Esophagus squamous epithelium (tissue), 5 donors: ENCODE measurements at regions not wholly inside any gene's neighbourhood (a gene's known extent, or its start where the extent isn't known, plus 50 kb on each side); places are given as distances from the start of the nearest gene placed in this dataset.

ENCODE experiments used
- DNase-seq: peaks from one replicate; lab custom pipeline; 2025; lab: John Stamatoyannopoulos, UW
- H3K27ac ChIP-seq, 4 donors: fragments of 200-600 bp; sonication (generic); one replicate each; pipeline ENCODE4 v1.5.1; 2016 to 2019; ENCODE audit warnings: mild to moderate bottlenecking in 1 of 4
- H3K27me3 ChIP-seq, 4 donors: fragments of 200-600 bp; sonication (generic); 1 replicate in 3 of 4; 2 replicates in 1 of 4; pipeline versions ENCODE4 v1.5.1 to v1.6.0; 2017 to 2021; ENCODE audit warnings: antibody characterized with exemption in 1 of 4
- H3K36me3 ChIP-seq, 3 donors: fragments of 200-600 bp; sonication (generic); one replicate each; pipeline ENCODE4 v1.5.1; 2016 to 2019
- H3K4me1 ChIP-seq, 3 donors: fragments of 200-600 bp; sonication (generic); one replicate each; pipeline ENCODE4 v1.5.1; 2017 to 2019
- H3K4me3 ChIP-seq, 4 donors: fragments of 200-600 bp; sonication (generic); 1 replicate in 3 of 4; 2 replicates in 1 of 4; pipeline ENCODE4 v1.5.1; 2016 to 2019; ENCODE audit warnings: mild to moderate bottlenecking in 2 of 4, moderate library complexity in 1 of 4
- H3K9me3 ChIP-seq, 3 donors: fragments of 200-600 bp; sonication (generic); one replicate each; pipeline ENCODE4 v1.5.1; 2016 to 2019
- POLR2A ChIP-seq, 4 donors: fragments of 450-650 bp; IDR thresholded peaks; one replicate each; pipeline ENCODE4 v1.6.1; 2017; ENCODE audit warnings: antibody characterized with exemption in 4 of 4, mild to moderate bottlenecking in 4 of 4, moderate library complexity in 3 of 4
- WGBS, 2 donors: methylation state at CpG; one replicate each; pipeline ENCODE4 v1.1.5; 2018; 5-methylcytosine and 5-hydroxymethylcytosine counted together
- intact Hi-C: fragments of 100-400 bp; cut with DNase I; formaldehyde crosslinking; loops from one replicate; pipeline ENCODE4 v1.15.0; 2022
- TF ChIP-seq, protein P1 (sequence below), 6 experiments: fragments of 450-650 bp in 4 of 6; fragments of 200-600 bp in 2 of 6; sonication (generic) in 2 of 6; IDR thresholded peaks; one replicate each; pipeline ENCODE4 v1.5.1; 2016 to 2019; ENCODE audit warnings: antibody characterized with exemption in 6 of 6, mild to moderate bottlenecking in 4 of 6, moderate library complexity in 4 of 6
- donor health status: DM: yes; HTN: yes; CAD: no.

DNA sequence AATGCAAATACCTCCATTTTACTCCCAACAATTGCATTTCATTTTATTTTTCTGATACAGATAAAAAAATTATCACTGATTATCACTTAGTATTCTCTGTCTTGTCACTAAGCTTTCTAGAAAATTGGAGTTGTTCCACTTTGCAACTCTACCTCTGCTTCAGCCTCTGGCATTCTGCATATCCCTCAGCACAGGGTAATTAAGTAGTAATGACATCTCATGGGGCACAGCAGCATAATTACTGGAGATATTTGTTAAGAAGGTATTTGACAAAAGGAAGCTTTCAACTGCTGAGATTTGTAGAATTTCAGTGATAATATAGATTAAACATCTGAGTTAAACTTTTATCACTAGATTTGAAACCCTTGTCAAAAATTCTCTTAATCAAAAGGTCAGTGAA is 446.2 kb downstream of the HTR1A start:
- Histone ChIP-seq H3K27me3 (no peaks in the 10 kb centered on the region), H3K4me1 (no peaks in the 10 kb centered on the region), H3K4me3 (no peak overlapping the region), H3K9me3 (no peaks in the 10 kb centered on the region), H3K27ac (no peak overlapping the region), H3K36me3 (no peaks in the 10 kb centered on the region)
- DNase-seq: no peak
- no peak for TF ChIP-seq POLR2A (IDR thresholded peaks at IDR 0.05)
- TF ChIP-seq, protein P1, sequence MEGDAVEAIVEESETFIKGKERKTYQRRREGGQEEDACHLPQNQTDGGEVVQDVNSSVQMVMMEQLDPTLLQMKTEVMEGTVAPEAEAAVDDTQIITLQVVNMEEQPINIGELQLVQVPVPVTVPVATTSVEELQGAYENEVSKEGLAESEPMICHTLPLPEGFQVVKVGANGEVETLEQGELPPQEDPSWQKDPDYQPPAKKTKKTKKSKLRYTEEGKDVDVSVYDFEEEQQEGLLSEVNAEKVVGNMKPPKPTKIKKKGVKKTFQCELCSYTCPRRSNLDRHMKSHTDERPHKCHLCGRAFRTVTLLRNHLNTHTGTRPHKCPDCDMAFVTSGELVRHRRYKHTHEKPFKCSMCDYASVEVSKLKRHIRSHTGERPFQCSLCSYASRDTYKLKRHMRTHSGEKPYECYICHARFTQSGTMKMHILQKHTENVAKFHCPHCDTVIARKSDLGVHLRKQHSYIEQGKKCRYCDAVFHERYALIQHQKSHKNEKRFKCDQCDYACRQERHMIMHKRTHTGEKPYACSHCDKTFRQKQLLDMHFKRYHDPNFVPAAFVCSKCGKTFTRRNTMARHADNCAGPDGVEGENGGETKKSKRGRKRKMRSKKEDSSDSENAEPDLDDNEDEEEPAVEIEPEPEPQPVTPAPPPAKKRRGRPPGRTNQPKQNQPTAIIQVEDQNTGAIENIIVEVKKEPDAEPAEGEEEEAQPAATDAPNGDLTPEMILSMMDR (IDR thresholded peaks at IDR 0.05): no peak
- intact Hi-C loops: no loop called here

DNA sequence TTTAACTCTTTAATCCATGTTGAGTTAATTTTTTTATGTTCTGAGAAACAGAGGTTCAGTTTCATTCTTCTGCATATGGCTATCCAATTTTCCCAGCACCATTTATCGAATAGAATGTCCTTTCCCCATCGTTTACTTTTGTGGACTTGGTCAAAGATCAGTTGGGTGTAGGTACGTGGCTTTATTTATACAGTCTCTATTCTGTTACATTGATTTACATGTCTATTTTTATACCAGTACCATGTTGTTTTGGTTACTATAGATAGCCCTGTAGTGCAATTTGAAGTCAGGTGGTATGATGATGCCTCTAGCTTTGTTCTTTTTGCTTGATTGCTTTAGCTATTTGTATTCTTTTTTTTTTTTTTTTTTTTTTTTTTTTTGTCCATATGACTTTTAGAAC is 462.0 kb downstream of the HTR1A start:
- DNase-seq: no peak

DNA sequence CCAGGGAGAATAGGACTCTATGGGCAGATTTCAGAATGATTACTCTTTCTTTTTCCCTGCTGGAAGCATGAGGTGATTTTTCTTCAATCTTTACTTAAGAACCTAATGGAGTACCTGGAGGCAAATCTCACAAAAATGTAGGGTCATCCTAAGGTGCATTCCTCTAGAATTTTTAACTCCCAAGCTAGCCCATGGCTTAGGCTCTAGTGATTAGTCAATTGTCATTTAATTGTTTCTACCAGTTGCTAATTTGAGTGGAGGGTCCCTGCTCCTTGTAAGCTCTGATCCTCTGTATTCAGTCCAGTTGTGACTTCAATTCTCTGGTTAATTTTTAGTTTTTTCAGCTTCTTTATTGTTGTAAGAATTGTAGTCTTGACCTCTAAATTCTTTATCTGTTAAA is 467.0 kb downstream of the HTR1A start:
- Histone ChIP-seq H3K36me3 (no peaks in the 10 kb centered on the region), H3K27ac (no peak overlapping the region), H3K4me1 (no peaks in the 10 kb centered on the region), H3K4me3 (no peak overlapping the region), H3K27me3 (no peaks in the 10 kb centered on the region), H3K9me3 (no peaks in the 10 kb centered on the region)
- DNase-seq: no peak
- intact Hi-C loops: no loop called here
- TF ChIP-seq, protein P1 (IDR thresholded peaks at IDR 0.05): no peak
- TF ChIP-seq POLR2A (IDR thresholded peaks at IDR 0.05): no peak

More for the DNA sequence above, 462.0 kb downstream of the HTR1A start:
- Histone ChIP-seq H3K4me1 (no peaks in the 10 kb centered on the region), H3K27ac (no peak overlapping the region), H3K36me3 (no peaks in the 10 kb centered on the region), H3K9me3 (no peaks in the 10 kb centered on the region), H3K4me3 (no peak overlapping the region), H3K27me3 (no peaks in the 10 kb centered on the region)
- WGBS, 2 donors: 39 to 47% methylated on average over 3 of the region's 3 CpGs
- no peak for TF ChIP-seq POLR2A (IDR thresholded peaks at IDR 0.05)
- TF ChIP-seq, protein P1 (IDR thresholded peaks at IDR 0.05): no peak
- intact Hi-C loops: no loop called here

DNA sequence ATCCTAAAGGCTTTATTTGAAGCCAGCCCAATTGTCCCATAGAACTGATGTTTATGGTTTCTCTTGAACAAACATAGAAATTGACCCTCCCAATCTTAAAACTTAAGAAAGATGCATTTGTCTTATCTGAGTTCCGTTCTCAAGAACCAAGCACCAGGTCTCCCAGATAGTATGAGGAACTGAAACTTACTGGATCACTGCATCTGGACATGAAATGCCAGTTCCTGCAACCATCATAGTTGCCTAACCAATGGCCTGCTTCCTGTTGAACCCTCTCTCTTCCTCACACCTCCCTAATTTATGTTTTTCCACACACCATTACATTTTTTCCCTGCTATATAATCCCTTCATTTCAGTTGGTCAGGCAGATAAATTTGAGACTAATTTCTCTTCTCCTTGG is 478.9 kb downstream of the HTR1A start:
- H3K9me3 ChIP-seq: no peaks in the 10 kb centered on the region
- 76 to 85% methylated on average over 1 of the region's 1 CpG for WGBS, 2 donors
- no peak overlapping the region for H3K27ac ChIP-seq
- H3K36me3 ChIP-seq: no peaks in the 10 kb centered on the region
- no peak for TF ChIP-seq POLR2A (IDR thresholded peaks at IDR 0.05)
- TF ChIP-seq, protein P1 (IDR thresholded peaks at IDR 0.05): no peak
- no peaks in the 10 kb centered on the region for H3K4me1 ChIP-seq
- no peak overlapping the region for H3K4me3 ChIP-seq
- no peak for DNase-seq
- no peaks in the 10 kb centered on the region for H3K27me3 ChIP-seq
- intact Hi-C loops: no loop called here

DNA sequence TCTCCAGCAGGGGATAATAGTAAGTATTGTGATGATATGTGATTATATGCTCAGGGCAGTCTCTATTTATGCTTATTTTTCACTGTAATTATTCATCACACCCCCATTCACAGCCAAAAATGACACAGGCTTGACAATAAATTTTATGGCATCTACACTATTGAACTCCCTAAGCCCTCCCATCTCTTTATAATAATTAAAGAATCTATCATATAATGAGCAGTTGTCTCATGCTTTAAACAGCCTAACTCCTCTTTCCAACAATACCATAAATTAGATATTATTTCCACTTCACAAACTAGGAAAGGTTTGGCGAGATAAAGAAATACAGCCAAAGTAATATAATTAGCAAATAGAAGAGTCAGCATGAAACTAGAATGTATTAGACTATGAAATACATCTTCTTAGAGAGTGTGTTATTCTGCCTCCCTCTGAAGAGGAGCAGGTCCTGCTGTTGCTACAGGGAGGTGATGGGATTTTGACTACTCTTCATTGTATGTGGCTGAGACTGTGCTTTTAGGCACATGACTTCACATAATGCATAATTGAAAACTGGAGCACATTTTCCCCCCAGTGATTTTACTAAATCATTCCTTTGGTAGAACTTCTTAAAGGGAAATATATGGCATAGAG is 488.8 kb downstream of the HTR1A start:
- TF ChIP-seq, protein P1 (IDR thresholded peaks at IDR 0.05): no peak
- TF ChIP-seq POLR2A (IDR thresholded peaks at IDR 0.05): no peak
- Histone ChIP-seq H3K36me3 (no peaks in the 10 kb centered on the region), H3K9me3 (no peaks in the 10 kb centered on the region), H3K4me1 (no peaks in the 10 kb centered on the region), H3K4me3 (no peak overlapping the region), H3K27ac (no peak overlapping the region), H3K27me3 (no peaks in the 10 kb centered on the region)
- DNase-seq: no peak
- WGBS, 2 donors: 67% methylated on average over 1 of the region's 1 CpG
- intact Hi-C loops: no loop called here
